GM18505 (cell line): ENCODE measurements at regions not wholly inside any gene's neighbourhood (a gene's known extent, or its start where the extent isn't known, plus 50 kb on each side); places are given as distances from the start of the nearest gene placed in this dataset.

ENCODE experiments used
- ATAC-seq: cut with Tn5 transposase; IDR thresholded peaks from one replicate; pipeline ENCODE4 v1.9.1; 2021; ENCODE audit not compliant: unreplicated experiment
- POLR2A ChIP-seq: IDR thresholded peaks from 4 replicates; pipeline ENCODE4 v1.6.1; 2011; ENCODE audit warnings: borderline replicate concordance; ENCODE audit not compliant: insufficient read depth, insufficient read length; ENCODE audit errors: extremely low read depth

DNA sequence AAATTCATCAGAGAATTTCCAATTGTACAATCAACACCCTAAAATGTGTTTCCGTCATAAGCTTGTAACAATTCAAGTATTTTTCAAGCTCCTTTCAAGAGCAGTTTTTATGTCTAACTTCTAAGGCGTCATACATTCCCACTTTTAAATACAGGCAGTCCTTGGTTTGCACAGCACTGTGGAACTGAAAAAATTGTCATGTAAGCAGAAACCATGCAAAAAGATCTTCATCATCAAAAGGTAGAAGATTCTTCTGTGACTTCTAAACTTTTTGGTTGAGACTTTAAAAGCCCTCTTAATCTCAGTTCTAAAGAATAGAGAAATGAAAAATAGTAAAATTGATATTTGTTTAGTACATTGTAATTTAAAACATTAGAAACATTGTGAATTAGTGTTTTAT is 315.6 kb downstream of the TPBG start:
- no peak for ATAC-seq
- TF ChIP-seq POLR2A, result no peak

DNA sequence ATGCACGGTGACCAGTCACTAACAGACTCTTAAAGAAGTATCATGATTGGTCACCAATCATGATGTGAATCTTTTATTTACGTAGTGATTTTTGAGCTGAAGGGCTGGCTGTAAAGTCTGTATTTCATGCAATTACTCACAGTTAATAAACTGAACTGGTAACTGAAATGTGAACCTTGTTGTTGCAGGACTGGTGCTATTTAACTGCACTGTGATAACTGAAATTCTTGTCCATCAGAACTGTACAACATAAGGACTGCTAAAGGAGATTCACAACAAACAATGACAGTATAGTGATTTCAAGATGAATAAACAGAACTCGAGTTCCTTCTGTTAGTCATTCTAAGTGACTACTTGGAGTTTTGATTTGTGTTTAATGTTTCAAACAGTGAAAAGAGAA is 316.6 kb downstream of the TPBG start:
- ATAC-seq, result no peak
- TF ChIP-seq POLR2A, result no peak

DNA sequence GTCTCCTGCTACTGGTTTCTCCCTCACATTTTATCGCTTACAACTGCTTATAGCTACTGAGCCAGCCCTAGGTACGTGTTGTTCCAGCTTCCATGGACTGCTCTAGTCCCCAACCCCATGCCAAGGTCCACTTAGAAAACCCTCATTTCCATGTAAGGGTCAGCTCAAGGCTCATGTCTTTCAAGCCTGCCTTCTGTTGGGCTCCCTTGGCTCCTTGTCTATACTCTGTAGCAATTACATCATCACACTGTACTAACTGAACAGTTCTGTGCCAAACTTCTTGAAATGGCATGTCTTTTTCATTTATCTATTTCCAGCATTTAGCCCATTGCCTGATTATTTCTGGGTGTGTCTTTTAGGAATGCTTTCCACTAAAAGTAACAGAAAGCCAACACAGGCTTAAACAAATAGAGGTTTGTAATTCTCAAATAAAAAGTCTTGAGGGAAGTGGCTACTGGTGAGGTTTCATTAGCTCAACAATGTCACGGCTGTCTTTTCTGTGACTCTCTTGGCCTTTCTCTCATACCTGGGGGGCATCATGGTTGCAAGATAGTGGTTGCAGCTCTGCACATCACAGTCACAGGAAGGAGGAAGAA is 317.6 kb downstream of the TPBG start:
- no peak for ATAC-seq

DNA sequence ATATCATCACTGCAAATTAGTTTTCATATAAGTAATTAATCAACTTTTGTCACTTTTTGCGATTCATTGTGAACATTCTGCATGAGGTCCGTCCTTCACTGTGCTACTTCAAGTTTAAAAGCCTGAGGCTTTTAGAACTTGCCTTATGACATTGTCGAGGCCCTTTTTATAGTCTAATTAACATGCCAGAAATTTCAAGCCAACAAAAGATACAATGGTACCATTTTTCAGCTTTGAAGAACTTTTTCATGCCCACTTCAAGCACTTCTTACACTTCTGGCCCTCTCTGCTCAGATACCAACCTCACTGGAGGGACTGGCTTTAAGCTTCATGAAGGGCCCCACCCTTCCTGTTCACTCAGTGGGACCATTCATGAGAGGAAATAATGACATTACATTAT is 323.1 kb downstream of the TPBG start:
- no peak for ATAC-seq
- no peak for TF ChIP-seq POLR2A

More for the DNA sequence above, 317.6 kb downstream of the TPBG start:
- TF ChIP-seq POLR2A, result no peak

DNA sequence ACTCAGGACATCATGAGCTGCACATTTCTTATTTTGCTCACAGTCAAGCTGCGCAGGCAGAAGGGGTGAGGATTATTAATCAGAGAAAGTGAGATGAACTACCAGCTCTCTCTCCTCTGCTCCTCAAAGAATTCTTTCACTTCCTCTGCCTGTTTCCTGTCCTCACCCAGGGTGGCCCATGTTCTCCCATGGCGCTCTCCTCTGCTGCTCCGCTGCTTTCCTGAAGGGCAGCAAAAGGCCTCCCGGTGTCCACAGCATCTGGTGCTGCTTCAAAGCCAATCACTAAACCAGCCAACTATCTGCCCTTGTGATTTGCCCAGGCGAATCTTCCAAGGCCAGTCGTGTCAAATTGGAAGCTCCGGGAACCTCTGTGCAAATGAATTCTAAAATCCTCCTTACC is 324.2 kb downstream of the TPBG start:
- ATAC-seq, result no peak
- TF ChIP-seq POLR2A, result no peak

DNA sequence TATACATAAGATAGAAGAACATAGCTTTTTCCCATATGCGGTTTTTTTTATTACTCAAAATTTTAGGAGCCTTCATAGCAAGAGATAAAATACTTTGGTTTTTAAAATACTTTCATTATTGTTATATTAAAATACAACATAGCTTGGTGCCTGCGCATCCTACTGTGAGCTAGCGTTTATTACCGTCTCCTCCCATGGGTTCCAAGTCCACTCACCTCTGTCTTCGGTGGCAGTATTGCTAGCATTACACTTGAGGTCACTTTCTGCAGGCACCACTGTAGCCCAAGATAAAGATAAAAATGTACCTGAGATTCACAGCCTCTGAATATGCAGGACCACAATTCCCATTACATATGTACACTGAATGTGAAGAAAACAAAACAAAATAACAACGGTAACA is 326.7 kb downstream of the TPBG start:
- no peak for TF ChIP-seq POLR2A
- ATAC-seq, result no peak

DNA sequence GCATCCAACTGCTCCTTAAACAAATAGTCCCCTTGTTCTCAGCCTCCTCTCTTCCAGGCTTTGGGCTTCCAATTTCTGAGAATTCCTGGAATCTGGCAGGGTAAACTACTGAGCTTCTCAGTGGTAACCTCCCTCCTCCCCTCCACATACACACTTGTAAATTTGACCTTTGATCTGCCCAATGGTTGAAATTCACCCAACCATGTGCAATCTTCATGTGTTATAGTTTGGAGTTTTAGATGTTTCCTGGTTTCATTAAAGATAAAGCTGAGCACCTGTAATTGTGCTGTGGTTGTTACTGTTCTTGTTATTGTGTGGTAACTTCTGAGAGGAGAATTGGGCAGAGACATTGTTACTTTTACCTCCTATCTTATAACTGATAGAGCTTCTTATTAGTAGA is 328.4 kb downstream of the TPBG start:
- ATAC-seq, result no peak
- no peak for TF ChIP-seq POLR2A

DNA sequence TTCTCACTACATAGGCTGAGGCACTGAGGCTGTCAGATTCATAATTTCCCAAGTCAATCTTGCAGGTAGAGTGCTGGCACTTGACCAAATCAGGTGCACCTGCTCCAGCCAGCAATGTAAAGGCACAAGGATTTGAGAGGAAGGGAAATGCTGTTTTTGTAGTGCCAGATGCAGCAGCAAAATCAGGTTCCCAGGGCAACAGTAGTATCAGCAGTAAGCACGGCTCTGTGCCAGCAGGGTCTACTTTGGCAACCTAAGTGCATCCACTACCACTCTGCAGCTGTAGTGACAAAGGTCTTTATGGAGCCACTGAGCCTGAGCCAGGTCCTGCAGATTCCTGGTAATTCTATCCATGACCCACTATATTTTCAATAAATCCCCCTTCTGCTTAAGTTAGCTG is 329.5 kb downstream of the TPBG start:
- no peak for TF ChIP-seq POLR2A
- no peak for ATAC-seq

DNA sequence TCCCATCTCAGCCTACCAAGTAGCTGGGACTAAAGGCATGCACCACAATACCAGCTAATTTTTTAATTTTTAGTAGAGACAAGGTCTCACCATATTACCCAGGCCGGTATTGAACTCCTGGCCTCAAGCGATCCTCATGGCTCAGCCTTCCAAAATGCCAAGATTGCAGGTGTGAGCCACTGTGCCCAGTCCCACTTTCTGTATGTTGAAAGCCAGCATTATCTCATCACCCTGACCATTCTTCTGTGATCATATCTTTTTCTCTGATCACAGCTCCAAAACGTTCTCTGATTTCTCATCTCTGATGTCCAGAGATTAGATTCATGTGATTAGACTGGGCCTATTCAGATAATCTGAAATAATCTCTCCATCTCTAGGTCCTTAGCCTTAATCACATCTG is 337.7 kb downstream of the TPBG start:
- ATAC-seq, result no peak
- TF ChIP-seq POLR2A, result no peak

DNA sequence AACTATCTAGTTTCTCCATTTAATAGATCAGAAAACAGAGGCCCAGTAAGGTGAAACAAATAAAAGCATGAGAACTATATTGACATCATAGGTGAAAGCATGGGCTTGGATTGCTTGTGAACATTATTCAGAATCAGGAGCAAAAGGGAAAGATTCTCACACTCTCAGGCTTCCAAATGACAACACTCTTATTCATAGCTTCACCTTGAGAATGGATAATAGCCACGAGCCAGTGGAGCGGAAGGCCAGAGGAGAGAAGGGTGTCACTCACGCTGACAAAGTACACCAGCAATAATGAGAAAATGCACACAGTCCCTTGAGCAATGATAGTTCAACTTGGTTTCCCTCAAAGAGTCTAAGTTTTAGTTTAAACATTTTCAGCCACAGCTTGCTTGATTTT is 339.0 kb downstream of the TPBG start:
- no peak for TF ChIP-seq POLR2A
- ATAC-seq, result no peak

DNA sequence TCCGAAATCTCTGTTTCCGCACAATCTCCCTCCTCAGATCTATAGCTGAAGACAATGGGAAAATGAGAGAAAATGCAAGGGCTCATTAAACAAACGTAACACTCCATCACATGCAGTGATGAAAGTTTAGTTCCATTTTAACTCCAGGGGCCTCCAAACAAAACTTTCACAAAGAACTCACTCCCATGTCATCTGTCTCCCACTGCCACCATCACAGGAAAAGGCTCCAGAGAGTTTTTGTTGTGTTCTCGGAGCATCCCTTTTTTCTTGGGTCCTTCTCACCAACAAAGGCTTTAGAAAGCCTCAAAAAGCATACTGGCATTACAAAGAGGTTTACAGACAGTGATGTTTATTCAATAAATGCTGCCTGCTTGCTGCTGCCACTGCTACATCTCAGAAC is 339.6 kb downstream of the TPBG start:
- no peak for ATAC-seq
- TF ChIP-seq POLR2A, result no peak

DNA sequence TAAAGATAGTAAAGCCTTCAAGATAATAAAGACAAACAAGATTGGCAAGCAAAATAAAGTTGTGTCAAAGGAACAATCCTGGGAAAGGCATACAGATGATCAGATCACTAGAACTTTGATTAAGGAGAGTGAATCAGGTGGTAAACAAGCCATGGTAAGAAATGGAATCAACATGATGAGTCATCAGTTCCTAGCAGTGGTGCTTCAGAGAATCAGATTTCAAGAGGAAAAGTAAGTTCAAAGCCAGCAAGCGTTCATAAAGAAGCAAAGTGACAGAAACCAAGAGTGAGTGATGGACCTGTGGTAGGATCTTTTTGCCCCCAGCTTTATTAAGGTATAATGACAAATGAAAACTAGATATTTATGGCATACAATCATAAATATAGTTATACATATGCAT is 340.4 kb downstream of the TPBG start:
- no peak for TF ChIP-seq POLR2A
- ATAC-seq, result no peak

DNA sequence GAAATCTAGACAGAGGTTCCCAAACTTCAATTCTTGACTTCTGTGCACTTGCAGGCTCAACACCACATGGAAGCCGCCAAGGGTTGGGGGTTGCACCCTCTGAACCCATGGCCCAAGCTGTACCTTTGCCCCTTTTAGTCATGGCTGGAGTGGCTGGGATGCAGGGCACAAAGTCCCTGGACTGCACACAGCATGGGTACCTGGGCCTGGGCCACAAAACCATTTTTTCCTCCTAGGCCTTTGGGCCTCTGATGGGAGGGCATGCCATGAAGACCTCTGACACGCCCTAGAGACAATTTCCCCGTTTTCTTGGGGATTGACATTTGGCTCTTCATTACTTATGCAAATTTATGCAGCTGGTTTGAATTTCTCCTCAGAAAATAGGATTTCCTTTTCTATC is 342.0 kb downstream of the TPBG start:
- ATAC-seq, result no peak
- no peak for TF ChIP-seq POLR2A

DNA sequence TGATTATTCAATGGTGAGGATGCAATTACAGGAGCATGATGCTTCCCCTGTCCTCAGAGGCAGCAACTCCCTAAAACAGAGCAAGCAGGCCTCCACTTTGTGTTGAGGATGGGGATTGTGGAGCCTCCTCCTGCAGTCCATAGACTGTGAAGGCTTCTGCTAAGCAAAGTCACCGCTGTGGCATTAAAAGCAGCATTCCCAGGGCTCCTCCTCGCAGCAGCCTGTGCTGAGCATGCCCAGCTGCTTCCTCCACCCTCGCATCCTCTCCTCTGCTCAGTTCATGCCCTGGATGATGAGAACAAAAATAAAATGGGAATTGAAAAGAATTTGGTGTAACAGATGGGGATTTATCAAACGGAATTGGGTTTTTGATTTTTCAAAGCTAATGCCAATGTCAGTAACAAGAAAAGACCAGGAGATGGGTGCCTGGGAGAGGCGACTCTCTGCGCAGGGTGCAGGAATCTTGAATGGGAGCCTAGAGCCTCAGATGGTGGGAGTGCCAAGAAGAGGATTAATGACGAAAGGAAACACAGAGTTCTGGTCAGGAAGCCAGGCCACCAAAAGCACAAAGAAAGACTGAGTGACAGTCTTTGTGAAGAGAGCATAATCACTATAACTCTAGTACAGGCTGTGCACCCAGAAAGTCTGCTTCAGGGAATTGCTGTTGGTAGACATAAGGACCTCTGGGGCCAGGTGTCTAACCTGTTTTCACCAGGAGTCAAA is 347.6 kb downstream of the TPBG start:
- no peak for ATAC-seq
- no peak for TF ChIP-seq POLR2A

DNA sequence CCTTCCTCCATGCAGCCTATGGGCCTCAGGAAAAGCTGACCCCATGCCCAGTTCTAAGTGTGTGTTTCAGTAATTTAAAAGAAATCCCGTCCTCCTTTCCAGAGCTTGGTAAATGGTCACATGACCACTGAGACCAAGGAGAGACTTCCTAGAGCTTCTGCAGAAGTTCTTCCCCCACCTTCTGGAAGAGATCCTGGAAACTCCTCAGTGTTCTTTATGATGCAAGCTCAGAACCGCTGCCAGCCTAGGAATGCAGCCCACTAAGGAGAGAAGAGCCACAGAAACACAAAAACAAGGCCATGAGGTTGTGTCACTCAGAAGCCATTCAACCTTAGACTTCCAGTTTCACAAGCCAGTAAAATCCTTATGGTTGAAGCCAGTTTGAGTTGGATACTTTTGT is 348.4 kb downstream of the TPBG start:
- TF ChIP-seq POLR2A, result no peak

DNA sequence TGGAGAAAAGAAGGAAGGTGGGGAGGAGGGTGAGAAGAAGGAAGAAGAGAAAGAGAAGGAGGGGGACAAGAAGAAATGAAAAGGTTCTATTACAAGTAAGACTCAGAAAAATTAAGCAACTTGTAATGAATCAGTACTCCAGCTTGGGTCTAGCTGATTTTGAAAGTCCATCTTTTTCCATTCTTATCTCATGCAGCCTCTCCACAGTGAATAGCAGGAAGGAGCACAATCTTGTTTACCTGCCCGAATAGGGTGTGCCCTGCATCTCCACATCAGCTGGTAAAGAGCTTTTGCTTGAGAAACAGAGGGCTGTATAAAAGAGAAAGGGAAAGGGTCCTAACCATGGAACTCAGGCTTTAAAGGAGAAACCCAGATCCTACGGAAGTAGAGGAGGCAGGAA is 348.8 kb downstream of the TPBG start:
- ATAC-seq, result no peak
- no peak for TF ChIP-seq POLR2A

More for the DNA sequence above, 348.4 kb downstream of the TPBG start:
- ATAC-seq, result no peak

DNA sequence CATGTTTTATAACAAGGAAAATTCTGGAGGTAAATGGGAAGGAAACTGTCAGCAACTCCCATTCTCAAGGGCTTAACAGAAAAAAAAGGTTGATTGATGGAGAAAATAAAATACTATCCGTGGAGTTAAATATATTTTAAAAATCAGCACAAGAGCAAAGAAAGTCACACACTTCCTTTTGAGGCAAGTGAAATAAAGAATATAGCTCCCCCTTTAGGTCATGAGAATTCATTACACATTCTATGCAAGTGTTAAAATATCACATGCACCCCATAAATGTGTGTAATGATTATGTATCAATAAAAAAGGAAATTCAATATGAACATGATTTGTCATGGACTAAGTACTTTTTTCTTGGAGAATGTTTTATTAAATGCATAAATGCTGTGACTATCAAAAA is 349.2 kb downstream of the TPBG start:
- no peak for ATAC-seq
- TF ChIP-seq POLR2A, result no peak
